B cell (primary cell): ENCODE measurements at regions not wholly inside any gene's neighbourhood (a gene's known extent, or its start where the extent isn't known, plus 50 kb on each side); places are given as distances from the start of the nearest gene placed in this dataset.

Experiments used
- ATAC-seq: fragments of 200-7000 bp; cut with Tn5 transposase; one replicate; pipeline ENCODE4 v1.10.0; 2021; ENCODE audit warnings: low read depth, mild to moderate bottlenecking, moderate number of reproducible peaks, moderate library complexity
- CTCF ChIA-PET: fragments of 350-600 bp; sonication (Branson Sonifier 250); formaldehyde crosslinking; loops from one replicate; lab custom pipeline; 2021; ENCODE audit warnings: antibody characterized with exemption, inconsistent platforms; lab: Charles Lee
- POLR2A ChIA-PET: fragments of 350-600 bp; sonication (Branson Sonifier 250); formaldehyde crosslinking; loops from one replicate; lab custom pipeline; 2021; ENCODE audit warnings: antibody characterized with exemption; lab: Charles Lee
- DNase-seq: peaks from one replicate; pipeline ENCODE4 v3.0.0; 2013
- H2AFZ ChIP-seq: 2 replicates; pipeline ENCODE4 v1.6.1; 2012; ENCODE audit warnings: mild to moderate bottlenecking, low read depth, low read length; ENCODE audit not compliant: insufficient read depth, poor library complexity, severe bottlenecking
- H3K27ac ChIP-seq, 2 donors: 1 replicate in 1 of 2; 2 replicates in 1 of 2; pipeline ENCODE4 v1.5.1; 2012 to 2013; ENCODE audit warnings: low read length in 2 of 2, mild to moderate bottlenecking in 2 of 2, moderate library complexity in 1 of 2
- H3K27me3 ChIP-seq, 4 experiments: fragments of 200-600 bp in 1 of 4; sonication (generic) in 1 of 4; replicated peaks in 1 of 4; 1 replicate in 2 of 4; 2 replicates in 2 of 4; pipeline versions ENCODE4 v1.6.1 to v1.7.0; 2013 to 2016; ENCODE audit warnings: low read length in 3 of 4, mild to moderate bottlenecking in 2 of 4, mixed read lengths in 1 of 4, moderate library complexity in 1 of 4; ENCODE audit not compliant: insufficient read depth in 4 of 4, control insufficient read depth in 3 of 4; ENCODE audit errors: control extremely low read depth in 1 of 4
- H3K36me3 ChIP-seq, 2 experiments: replicated peaks in 1 of 2; 1 replicate in 1 of 2; 2 replicates in 1 of 2; pipeline versions ENCODE4 v1.6.1 to v1.7.1; 2013; ENCODE audit warnings: low read length in 1 of 2; ENCODE audit not compliant: insufficient read depth in 2 of 2, control insufficient read depth in 1 of 2; ENCODE audit errors: control extremely low read depth in 1 of 2, extremely low read depth in 1 of 2
- H3K4me1 ChIP-seq, 2 donors: fragments of 200-600 bp in 1 of 2; sonication (generic) in 1 of 2; 1 replicate in 1 of 2; 2 replicates in 1 of 2; pipeline versions ENCODE4 v1.5.1 to v1.6.1; 2013 to 2017; ENCODE audit warnings: low read length in 2 of 2; ENCODE audit not compliant: control insufficient read depth in 2 of 2, insufficient read depth in 2 of 2
- H3K4me2 ChIP-seq: replicated peaks from 2 replicates; pipeline ENCODE3; 2012; ENCODE audit warnings: mild to moderate bottlenecking, low read depth, low read length; ENCODE audit not compliant: poor library complexity, severe bottlenecking
- H3K4me3 ChIP-seq, 5 experiments: fragments of 200-600 bp in 1 of 5; sonication (generic) in 1 of 5; 1 replicate in 3 of 5; 2 replicates in 2 of 5; pipeline versions ENCODE4 v1.5.1 to v1.7.0; 2011 to 2016; ENCODE audit warnings: low read length in 4 of 5, mild to moderate bottlenecking in 4 of 5, low read depth in 2 of 5, control low read depth in 1 of 5, moderate library complexity in 1 of 5; ENCODE audit not compliant: insufficient read depth in 1 of 5; ENCODE audit errors: control extremely low read depth in 1 of 5, extremely low read depth in 1 of 5
- H3K79me2 ChIP-seq: fragments of 200-600 bp; sonication (generic); one replicate; pipeline ENCODE4 v1.6.0; 2016; ENCODE audit warnings: low read length; ENCODE audit not compliant: control insufficient read depth, insufficient read depth
- H3K9ac ChIP-seq: fragments of 200-600 bp; sonication (generic); 2 replicates; pipeline ENCODE4 v1.6.1; 2017; ENCODE audit warnings: mild to moderate bottlenecking, low read length, moderate library complexity
- H3K9me3 ChIP-seq, 3 donors: one replicate each; pipeline versions ENCODE4 v1.6.1 to v1.7.1; 2013; ENCODE audit warnings: low read length in 2 of 3; ENCODE audit not compliant: control insufficient read depth in 2 of 3, insufficient read depth in 1 of 3; ENCODE audit errors: control extremely low read depth in 1 of 3
- H4K20me1 ChIP-seq: 2 replicates; pipeline ENCODE4 v1.6.0; 2012; ENCODE audit warnings: mild to moderate bottlenecking, low read length; ENCODE audit not compliant: insufficient read depth, control insufficient read depth, poor library complexity, severe bottlenecking
- H3K27ac Mint-ChIP-seq: one replicate; pipeline ENCODE4 v1.8.0; 2021; ENCODE audit warnings: mixed read lengths
- H3K27me3 Mint-ChIP-seq: one replicate; pipeline ENCODE4 v1.8.0; 2021; ENCODE audit warnings: mixed read lengths
- H3K4me1 Mint-ChIP-seq: one replicate; pipeline ENCODE4 v1.8.0; 2021; ENCODE audit warnings: mixed read lengths
- H3K4me3 Mint-ChIP-seq: one replicate; pipeline ENCODE4 v1.8.0; 2021; ENCODE audit warnings: mixed read lengths
- H3K9me3 Mint-ChIP-seq: one replicate; pipeline ENCODE4 v1.8.0; 2022; ENCODE audit warnings: mixed read lengths; ENCODE audit not compliant: insufficient read depth
- CTCF ChIP-seq: fragments of 200-600 bp; IDR thresholded peaks from one replicate; pipeline ENCODE4 v1.8.0; 2022; ENCODE audit warnings: antibody characterized with exemption, mild to moderate bottlenecking
- EZH2 ChIP-seq: IDR thresholded peaks from 2 replicates; pipeline ENCODE4 v1.6.1; 2012; ENCODE audit warnings: borderline replicate concordance, low read depth, mild to moderate bottlenecking, moderate library complexity, low read length; ENCODE audit not compliant: insufficient read depth, poor library complexity, severe bottlenecking
- WGBS: methylation state at CpG from one replicate; pipeline ENCODE4 v1.1.5; 2013; ENCODE audit warnings: missing lambda C conversion rate; ENCODE audit not compliant: insufficient coverage; 5-methylcytosine and 5-hydroxymethylcytosine counted together
- intact Hi-C: fragments of 100-400 bp; cut with micrococcal nuclease; formaldehyde crosslinking; loops from one replicate; pipeline ENCODE4 v1.10.0; 2022

GRCh38 chr14:71623939-71624338 lies 308.3 kb upstream of the RGS6 start:
- no peak overlapping the region for H3K27ac ChIP-seq
- H3K9me3 Mint-ChIP-seq = no peaks in the 10 kb centered on the region
- 91% methylated on average over 4 of the region's 8 CpGs for WGBS
- CTCF ChIA-PET = interaction anchor here (1.2 kb wide), 1 partner anchor 302 kb away, joined by 3 read pairs; no protein-coding TSS in a partner anchor
- POLR2A ChIA-PET = no interaction called here
- H3K27me3 Mint-ChIP-seq = no peaks in the 10 kb centered on the region
- DNase-seq = no peak
- TF ChIP-seq EZH2 (no peak), CTCF (no peak)
- H3K9me3 ChIP-seq = no peaks in the 10 kb centered on the region
- intact Hi-C loops = no loop called here
- no peak overlapping the region for H2AFZ ChIP-seq
- peaks cover 0 to 46% of the 10 kb centered on the region in 2 experiments for H3K36me3 ChIP-seq
- no peak overlapping the region for H3K4me2 ChIP-seq
- H3K79me2 ChIP-seq = no peaks in the 10 kb centered on the region
- no peak overlapping the region for H3K4me3 Mint-ChIP-seq
- H3K27ac Mint-ChIP-seq = no peak overlapping the region
- ATAC-seq = no peak
- no peaks in the 10 kb centered on the region for H4K20me1 ChIP-seq
- H3K4me1 Mint-ChIP-seq = peaks cover 5% of the 10 kb centered on the region
- H3K4me3 ChIP-seq = no peak overlapping the region
- H3K9ac ChIP-seq = no peak overlapping the region
- H3K27me3 ChIP-seq = no peaks in the 10 kb centered on the region
- no peaks in the 10 kb centered on the region for H3K4me1 ChIP-seq

- Histone ChIP-seq H3K9ac (no peak overlapping the region), H3K9me3 (no peaks in the 10 kb centered on the region), H3K27ac (no peak overlapping the region), H3K4me2 (no peak overlapping the region), H4K20me1 (no peaks in the 10 kb centered on the region), H3K4me1 (no peaks in the 10 kb centered on the region), H3K36me3 (peaks cover 0 to 36% of the 10 kb centered on the region in 2 experiments), H3K79me2 (no peaks in the 10 kb centered on the region), H3K4me3 (no peak overlapping the region), H2AFZ (no peak overlapping the region), H3K27me3 (no peaks in the 10 kb centered on the region)
- ATAC-seq (no peak), DNase-seq (no peak)
- Mint-ChIP-seq H3K4me1 (peaks cover 2% of the 10 kb centered on the region), H3K9me3 (no peaks in the 10 kb centered on the region), H3K4me3 (no peak overlapping the region), H3K27me3 (no peaks in the 10 kb centered on the region), H3K27ac (no peak overlapping the region)
- intact Hi-C loops = no loop called here
- no peak for TF ChIP-seq CTCF
- no peak for TF ChIP-seq EZH2
- 100% methylated on average over 4 of the region's 6 CpGs for WGBS
- ChIA-PET POLR2A (no interaction called here), CTCF (interaction anchor here (1.2 kb wide), 1 partner anchor 303 kb away, joined by 3 read pairs; no protein-coding TSS in a partner anchor)
Observed at GRCh38 chr14:71625175-71625574, 307.1 kb upstream of the RGS6 start.
